HG03066 (cell line): ENCODE measurements at regions not wholly inside any gene's neighbourhood (a gene's known extent, or its start where the extent isn't known, plus 50 kb on each side); places are given as distances from the start of the nearest gene placed in this dataset.

Experiments used
- ATAC-seq: cut with Tn5 transposase; IDR thresholded peaks from one replicate; pipeline ENCODE4 v1.9.1; 2021; ENCODE audit warnings: low read depth; ENCODE audit not compliant: unreplicated experiment

GRCh38 chr2:58916063-58916462 is 674.9 kb upstream of the FANCL start:
- no peak for ATAC-seq

DNA sequence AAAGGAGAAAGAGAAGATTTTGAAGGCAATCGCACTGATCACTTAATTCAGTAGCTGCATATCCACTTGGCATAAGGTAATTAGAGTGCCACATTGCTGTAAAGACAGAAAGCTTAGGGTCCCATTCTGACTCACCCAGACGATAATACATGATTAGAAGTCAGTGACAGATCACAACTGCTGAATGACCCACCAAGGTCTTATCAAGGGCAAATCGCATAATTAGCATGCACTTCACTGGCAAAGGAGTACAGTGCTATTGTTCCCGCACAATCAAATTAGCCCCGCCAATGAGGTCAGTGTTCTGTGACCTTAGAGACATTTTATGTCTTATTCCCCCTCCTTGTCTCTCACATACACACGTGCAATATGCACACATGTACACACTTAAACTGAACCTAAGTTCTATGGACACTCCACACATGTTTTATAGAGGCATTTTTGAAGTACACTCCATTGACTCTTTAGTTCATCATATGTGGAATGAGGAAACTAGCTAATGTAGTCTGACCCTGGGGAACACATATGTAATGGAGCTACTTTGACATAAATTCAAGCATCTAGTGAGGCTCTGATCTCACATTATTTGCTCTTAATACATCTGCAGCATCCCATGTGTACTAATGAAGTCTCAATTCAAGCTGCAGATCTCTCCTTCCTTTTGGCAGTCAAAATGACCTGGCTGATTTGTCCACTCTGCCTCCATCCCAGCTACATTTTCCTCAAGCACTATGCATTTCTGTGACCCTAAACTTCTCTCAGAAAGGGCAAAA is 673.8 kb upstream of the FANCL start:
- ATAC-seq: no peak

- ATAC-seq: no peak
Observed at GRCh38 chr2:58913082-58913726, 672.1 kb upstream of the FANCL start.

GRCh38 chr2:58911877-58912276 is 670.8 kb upstream of the FANCL start:
- ATAC-seq: no peak

DNA sequence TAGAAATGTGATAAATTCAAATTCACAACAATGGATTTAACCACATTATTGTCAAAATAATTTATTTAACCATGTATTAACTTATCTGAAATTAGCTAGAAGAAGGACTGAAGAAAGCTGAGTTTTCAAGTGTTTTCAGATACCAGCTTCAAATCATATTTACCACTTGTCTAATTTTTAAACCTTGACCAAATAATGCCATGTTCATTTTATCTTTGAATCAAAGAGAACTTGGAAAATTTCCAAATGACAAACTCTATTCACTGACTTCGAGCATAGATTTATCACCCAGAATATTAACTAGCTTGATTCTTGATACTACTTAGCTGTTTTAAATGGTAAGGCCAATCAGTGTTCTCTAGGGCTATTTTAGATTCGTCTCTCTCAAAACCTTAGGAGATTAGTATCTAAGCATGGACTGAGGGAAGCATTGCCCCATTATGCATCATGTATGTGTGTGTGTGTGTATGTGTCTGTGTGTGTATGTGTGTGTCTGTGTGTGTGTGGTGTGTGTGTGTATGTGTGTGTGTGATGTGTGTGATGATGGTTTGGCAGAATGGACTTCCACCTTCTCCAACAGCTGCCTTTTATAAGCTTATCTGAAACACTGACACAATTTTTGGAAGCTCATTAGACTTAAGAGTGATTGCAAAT is 667.5 kb upstream of the FANCL start:
- ATAC-seq: no peak

- ATAC-seq: no peak
Observed at GRCh38 chr2:58907644-58908043, 666.5 kb upstream of the FANCL start.

GRCh38 chr2:58906081-58906645 is 665.0 kb upstream of the FANCL start:
- ATAC-seq: no peak

DNA sequence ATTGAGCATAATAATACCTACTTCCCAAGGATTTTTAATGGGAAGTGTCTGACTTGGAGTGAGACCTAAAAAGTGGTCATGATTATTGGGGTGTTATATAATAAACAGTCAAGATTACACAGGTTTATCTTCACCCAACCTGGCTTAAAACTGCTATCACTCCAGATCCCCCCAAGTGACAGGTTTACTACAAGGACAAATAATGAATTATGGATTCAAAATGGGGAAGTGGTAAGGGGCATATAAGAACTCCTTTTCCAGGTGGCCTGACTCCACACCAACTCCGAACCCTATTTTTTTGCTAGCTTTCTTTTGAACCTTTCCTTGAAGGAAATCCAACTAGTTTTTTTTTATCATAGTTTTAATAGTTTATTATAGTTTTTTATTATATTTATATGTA is 663.0 kb upstream of the FANCL start:
- no peak for ATAC-seq

- no peak for ATAC-seq
Observed at GRCh38 chr2:58903427-58903826, 662.3 kb upstream of the FANCL start.

DNA sequence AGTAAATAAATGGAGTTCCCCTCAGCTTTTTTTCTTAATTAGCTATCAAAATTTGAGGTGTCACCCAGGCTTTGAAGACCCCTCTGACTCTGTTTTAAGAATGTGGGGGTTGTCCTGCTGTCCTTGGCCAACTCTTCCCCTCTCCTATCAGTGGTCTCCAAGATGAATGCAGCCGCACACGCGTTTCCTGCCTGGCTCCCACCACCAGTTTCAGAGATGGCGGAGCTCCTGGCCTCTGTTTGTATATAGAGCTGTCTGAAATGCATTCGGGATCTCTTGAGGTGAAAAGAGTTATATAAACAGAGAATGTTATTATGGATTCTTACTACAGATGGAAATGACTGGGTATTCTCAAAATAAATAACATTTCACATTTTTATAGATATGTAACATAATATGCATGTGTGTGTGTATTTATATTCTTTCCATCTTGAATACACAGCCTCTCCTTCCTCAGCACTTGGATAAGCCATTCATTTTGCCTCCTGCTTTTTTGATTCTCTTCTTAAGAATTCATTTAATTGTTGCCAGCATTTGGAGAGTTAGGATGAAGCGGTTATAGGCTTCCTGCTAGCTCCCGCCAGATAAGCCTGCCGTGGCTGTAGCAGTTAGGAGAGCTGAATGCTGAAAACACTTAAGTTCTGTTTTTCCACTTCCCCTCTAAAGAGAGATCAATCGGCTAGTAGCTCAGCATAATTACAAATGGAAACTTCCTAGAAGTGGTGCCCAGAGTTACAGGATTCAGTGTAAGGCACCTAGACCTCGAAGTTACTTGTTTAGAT is 659.3 kb upstream of the FANCL start:
- ATAC-seq: no peak

DNA sequence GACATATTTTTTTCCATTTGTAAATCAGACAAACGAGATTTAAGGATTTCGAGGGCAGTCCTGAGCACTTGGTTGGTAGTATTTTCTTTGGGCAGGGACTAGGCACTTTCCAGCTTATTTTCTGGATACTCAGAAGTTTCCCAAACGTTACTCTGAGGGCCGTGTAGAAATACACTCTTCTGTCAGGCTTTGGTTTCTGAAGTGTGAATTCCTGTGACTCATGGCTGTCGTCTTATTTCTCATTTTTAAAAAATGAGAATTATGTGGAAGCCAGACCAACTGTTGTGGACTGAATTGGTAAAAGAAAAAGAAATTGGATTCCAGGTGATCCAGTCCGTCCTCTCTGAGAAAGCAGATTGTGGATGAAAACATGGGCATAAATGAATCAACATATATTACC is 658.6 kb upstream of the FANCL start:
- no peak for ATAC-seq

DNA sequence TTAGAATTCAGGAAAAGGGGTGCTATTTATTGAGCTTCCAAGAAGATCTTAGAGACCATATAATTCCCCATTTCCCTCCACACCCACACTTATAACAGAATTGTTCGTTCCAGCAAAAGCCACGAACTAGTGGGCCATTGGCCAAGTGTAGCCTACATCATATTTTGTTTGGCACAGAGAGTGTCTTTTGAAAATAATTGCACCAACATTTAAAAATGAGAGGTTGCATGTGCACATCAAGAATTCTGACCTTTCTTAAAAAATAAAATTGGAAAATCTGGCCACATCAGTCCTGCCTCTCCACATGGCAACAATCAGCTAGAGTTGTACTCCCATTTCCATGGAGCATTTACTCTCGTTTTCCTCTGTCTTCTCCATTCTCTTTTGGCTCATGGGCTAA is 655.5 kb upstream of the FANCL start:
- ATAC-seq: no peak

DNA sequence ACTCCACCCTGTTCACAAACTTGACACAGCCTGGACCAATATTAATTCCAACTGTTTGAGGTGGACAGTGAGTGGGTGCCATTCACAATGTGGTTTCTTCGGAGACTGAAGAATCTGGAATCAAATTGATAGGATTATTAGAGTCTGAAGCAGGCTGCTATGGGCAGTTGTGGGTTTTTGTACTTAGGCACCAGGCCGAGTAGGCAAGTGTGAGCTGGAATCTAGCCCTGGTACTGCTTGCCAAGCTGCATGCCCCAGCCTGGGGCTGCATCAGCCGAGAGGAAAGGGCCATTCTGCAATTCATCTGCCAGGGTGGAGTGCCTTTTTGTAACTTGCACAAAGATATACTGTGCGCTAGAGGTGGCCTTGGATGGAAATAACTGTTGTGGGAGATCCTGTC is 654.7 kb upstream of the FANCL start:
- ATAC-seq: no peak

GRCh38 chr2:58893656-58894351 is 652.7 kb upstream of the FANCL start:
- ATAC-seq: no peak

DNA sequence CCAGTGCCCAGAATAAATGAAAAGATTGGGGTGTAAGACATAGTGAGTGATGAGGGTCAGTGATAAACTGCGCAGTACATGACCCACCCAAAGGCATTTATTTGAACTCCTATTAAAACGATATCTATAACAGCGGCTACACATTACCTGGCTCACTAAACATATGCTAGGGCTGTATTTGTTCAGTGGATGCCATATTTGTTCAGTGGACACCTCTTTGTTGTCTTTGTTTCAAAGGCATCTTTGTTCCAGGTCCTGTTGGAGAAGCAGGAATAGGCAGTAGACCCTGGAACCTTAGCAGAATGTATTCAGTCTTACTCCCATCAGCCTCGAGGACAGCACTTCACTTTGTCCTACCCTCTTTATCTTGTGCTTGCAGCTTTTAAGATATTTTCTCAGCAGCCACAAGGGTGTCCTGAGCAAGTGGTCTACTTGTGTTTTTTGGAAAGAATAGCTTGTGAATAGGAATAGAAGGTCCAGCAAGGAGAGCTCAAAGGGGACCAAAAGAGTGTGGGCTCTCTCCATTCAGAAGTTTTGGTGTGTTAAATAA is 650.8 kb upstream of the FANCL start:
- no peak for ATAC-seq

DNA sequence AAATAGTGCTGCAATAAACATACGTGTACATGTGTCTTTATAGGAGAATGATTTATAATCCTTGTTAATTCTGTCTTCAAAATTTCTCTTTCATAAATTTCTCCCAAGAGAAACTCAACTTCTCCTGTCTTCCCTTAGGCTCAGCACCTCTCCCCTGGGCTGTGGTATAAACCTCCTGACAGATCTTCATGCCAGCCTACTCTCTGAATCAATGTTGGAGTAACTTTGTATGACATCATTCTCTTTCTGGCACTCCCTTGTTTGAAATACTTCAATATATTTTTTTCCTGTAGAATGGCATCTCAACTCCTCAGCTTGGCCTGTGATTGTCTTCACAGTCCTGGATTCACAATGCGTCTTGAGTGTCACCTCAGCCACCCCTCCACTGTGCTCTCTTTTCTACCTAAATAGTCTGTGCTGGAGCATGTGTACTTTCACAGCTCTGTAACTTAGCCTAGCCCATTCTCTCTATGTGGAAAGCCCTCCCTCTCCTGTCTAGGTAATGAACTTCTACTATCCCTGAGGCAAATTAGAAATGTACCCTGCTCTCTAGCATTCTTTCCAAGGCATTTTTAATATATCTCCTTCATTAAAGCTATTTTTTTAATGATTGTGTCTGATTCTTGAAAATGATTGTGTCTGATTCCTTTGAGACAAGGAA is 649.9 kb upstream of the FANCL start:
- ATAC-seq: no peak

- ATAC-seq: no peak
Observed at GRCh38 chr2:58886009-58886408, 644.9 kb upstream of the FANCL start.

GRCh38 chr2:58879834-58880233 is 638.7 kb upstream of the FANCL start:
- no peak for ATAC-seq

DNA sequence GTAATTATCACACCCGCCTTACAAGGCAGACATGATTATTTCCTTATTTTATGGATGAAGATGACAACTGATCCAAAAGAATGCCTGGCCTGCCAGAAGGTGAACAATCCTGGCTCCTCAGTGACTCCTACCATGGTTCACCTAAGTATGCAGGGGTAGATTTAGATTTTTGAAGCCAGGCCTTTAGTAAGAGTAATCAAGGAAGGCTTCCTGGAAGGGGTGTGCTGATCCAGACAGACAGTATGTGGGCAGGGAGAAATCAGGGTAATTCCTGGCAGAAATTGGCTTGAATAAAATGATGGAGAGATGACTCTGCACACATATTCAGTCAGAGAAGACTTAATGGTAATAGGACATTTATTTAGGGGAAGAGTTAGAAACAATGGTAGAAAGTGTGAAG is 637.7 kb upstream of the FANCL start:
- ATAC-seq: no peak
